ENCODE measurements at regions not wholly inside any gene's neighbourhood (a gene's known extent, or its start where the extent isn't known, plus 50 kb on each side); places are given as distances from the start of the nearest gene placed in this dataset.

DNA sequence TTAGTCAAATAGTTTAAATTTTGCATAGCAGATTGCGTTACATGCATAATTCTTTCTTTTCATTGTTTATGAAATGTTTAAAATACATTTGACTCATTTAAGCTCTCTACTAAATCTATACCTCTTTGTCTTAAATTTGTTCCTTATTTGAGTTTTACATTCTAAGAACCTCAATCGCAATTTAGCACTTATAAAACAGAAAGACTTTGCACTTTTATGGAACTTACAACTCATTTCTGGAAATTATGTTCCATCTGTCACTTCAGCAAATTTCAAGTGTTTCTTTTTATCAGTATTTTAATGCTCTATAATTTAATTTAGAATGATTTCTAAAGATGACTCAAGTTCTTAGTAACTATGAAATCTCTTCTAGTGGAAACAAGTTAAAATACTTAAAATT lies 1505.8 kb upstream of the SPRY2 start:
- intact Hi-C loops (cut with micrococcal nuclease), result no loop called here
- Histone ChIP-seq H3K27ac (ENCODE audit: low read length) (no peak overlapping the region), H3K4me2 (ENCODE audit: low read length) (no peak overlapping the region), H3K4me1 (ENCODE audit: insufficient read depth, low read length) (no peaks in the 10 kb centered on the region), H3K9me3 (ENCODE audit: low read length) (no peaks in the 10 kb centered on the region), H3F3A (ENCODE audit: low read length, unreplicated experiment) (no peaks in the 10 kb centered on the region), H4K20me1 (ENCODE audit: low read length) (no peaks in the 10 kb centered on the region), H3K27me3 (ENCODE audit: low read length) (no peaks in the 10 kb centered on the region), H3K36me3 (ENCODE audit: low read depth, low read length) (no peaks in the 10 kb centered on the region), H3K4me3 (ENCODE audit: low read length) (no peak overlapping the region), H2AFZ (ENCODE audit: low read length) (no peak overlapping the region), H3K9ac (ENCODE audit: low read length) (no peak overlapping the region), H3K79me2 (ENCODE audit: low read length) (no peaks in the 10 kb centered on the region), H3K9me2 (replicated peaks; ENCODE audit: low read length) (no peaks in the 10 kb centered on the region)
- ChIA-PET POLR2A (ENCODE audit: unreplicated experiment) (no interaction called here), CTCF (no interaction called here)
- DNase-seq (no peak), ATAC-seq (no peak)
- no peak for TF ChIP-seq EZH2 (IDR thresholded peaks at IDR 0.05; ENCODE audit: low read length, unreplicated experiment)
- TF ChIP-seq, protein P1, sequence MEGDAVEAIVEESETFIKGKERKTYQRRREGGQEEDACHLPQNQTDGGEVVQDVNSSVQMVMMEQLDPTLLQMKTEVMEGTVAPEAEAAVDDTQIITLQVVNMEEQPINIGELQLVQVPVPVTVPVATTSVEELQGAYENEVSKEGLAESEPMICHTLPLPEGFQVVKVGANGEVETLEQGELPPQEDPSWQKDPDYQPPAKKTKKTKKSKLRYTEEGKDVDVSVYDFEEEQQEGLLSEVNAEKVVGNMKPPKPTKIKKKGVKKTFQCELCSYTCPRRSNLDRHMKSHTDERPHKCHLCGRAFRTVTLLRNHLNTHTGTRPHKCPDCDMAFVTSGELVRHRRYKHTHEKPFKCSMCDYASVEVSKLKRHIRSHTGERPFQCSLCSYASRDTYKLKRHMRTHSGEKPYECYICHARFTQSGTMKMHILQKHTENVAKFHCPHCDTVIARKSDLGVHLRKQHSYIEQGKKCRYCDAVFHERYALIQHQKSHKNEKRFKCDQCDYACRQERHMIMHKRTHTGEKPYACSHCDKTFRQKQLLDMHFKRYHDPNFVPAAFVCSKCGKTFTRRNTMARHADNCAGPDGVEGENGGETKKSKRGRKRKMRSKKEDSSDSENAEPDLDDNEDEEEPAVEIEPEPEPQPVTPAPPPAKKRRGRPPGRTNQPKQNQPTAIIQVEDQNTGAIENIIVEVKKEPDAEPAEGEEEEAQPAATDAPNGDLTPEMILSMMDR (conservative IDR thresholded peaks at IDR 0.05; ENCODE audit: low read depth, low read length), result no peak
- no peak for TF ChIP-seq EZH2phosphoT487 (IDR thresholded peaks at IDR 0.05; ENCODE audit: borderline replicate concordance, low read length)
- no TSS peak for BruUV-seq (replicated peaks)

DNA sequence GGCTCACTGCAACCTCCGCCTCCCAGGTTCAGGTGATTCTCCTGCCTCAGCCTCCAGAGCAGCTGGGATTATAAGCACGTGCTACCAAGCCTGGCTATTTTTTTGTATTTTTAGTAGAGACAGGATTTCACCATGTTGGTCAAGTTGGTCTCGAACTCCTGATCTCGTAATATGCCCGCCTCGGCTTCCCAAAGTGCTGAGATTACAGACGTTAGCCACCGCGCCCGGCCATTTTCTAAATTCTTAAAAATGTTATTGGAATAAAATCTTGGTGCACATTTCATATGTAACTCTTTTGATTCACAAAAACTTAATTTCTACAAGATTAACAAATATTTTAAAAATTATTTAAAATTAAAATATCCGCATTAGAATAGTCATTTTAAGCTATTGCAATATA lies 1480.3 kb upstream of the SPRY2 start:
- intact Hi-C loops (cut with micrococcal nuclease), result no loop called here
- H3K27ac ChIP-seq (ENCODE audit: low read length), result no peak overlapping the region
- H3K9me2 ChIP-seq (replicated peaks; ENCODE audit: low read length), result no peaks in the 10 kb centered on the region
- no peaks in the 10 kb centered on the region for H3K27me3 ChIP-seq (ENCODE audit: low read length)
- H2AFZ ChIP-seq (ENCODE audit: low read length), result no peak overlapping the region
- no peaks in the 10 kb centered on the region for H3K9me3 ChIP-seq (ENCODE audit: low read length)
- H3K4me3 ChIP-seq (ENCODE audit: low read length), result no peak overlapping the region
- CTCF ChIA-PET, result no interaction called here
- H3K9ac ChIP-seq (ENCODE audit: low read length), result no peak overlapping the region
- DNase-seq (no peak), ATAC-seq (no peak)
- no peaks in the 10 kb centered on the region for H3K36me3 ChIP-seq (ENCODE audit: low read depth, low read length)
- no peaks in the 10 kb centered on the region for H3F3A ChIP-seq (ENCODE audit: low read length, unreplicated experiment)
- TF ChIP-seq, protein P1 (conservative IDR thresholded peaks at IDR 0.05; ENCODE audit: low read depth, low read length), result no peak
- TF ChIP-seq EZH2phosphoT487 (IDR thresholded peaks at IDR 0.05; ENCODE audit: borderline replicate concordance, low read length), result no peak
- TF ChIP-seq EZH2 (IDR thresholded peaks at IDR 0.05; ENCODE audit: low read length, unreplicated experiment), result no peak
- no peak overlapping the region for H3K4me2 ChIP-seq (ENCODE audit: low read length)
- no peaks in the 10 kb centered on the region for H3K79me2 ChIP-seq (ENCODE audit: low read length)
- no peaks in the 10 kb centered on the region for H3K4me1 ChIP-seq (ENCODE audit: insufficient read depth, low read length)
- no TSS peak for BruUV-seq (replicated peaks)
- H4K20me1 ChIP-seq (ENCODE audit: low read length), result no peaks in the 10 kb centered on the region
- POLR2A ChIA-PET (ENCODE audit: unreplicated experiment), result no interaction called here

DNA sequence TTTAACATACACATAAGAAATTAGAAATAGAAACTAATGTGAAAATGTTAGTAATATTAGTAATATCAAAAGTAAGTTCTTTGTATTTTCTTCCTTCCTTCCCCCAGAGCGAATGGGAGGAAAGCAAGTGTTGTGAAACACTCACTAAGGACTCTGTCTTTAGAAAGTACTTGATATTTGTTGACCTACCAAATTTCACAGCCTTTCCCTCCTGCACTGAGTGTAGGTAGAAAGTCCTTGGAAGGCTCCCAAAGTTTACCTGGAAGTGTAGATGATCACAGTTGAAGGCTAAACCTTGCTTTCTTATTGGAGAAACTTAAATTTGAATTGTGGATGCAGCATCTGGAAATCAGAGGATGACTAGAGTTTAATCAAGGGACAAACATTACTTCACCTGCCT lies 1459.5 kb upstream of the SPRY2 start:
- TF ChIP-seq EZH2phosphoT487 (IDR thresholded peaks at IDR 0.05; ENCODE audit: borderline replicate concordance, low read length) (no peak), EZH2 (IDR thresholded peaks at IDR 0.05; ENCODE audit: low read length, unreplicated experiment) (no peak)
- TF ChIP-seq, protein P1 (conservative IDR thresholded peaks at IDR 0.05; ENCODE audit: low read depth, low read length), result no peak
- Histone ChIP-seq H3K36me3 (ENCODE audit: low read depth, low read length) (no peaks in the 10 kb centered on the region), H3K4me1 (ENCODE audit: insufficient read depth, low read length) (no peaks in the 10 kb centered on the region), H3K4me2 (ENCODE audit: low read length) (no peak overlapping the region), H3K9ac (ENCODE audit: low read length) (no peak overlapping the region), H3K9me2 (replicated peaks; ENCODE audit: low read length) (no peaks in the 10 kb centered on the region), H3K27ac (ENCODE audit: low read length) (no peak overlapping the region), H3K27me3 (ENCODE audit: low read length) (no peaks in the 10 kb centered on the region), H3F3A (ENCODE audit: low read length, unreplicated experiment) (no peaks in the 10 kb centered on the region), H3K79me2 (ENCODE audit: low read length) (no peaks in the 10 kb centered on the region), H2AFZ (ENCODE audit: low read length) (no peak overlapping the region), H3K9me3 (ENCODE audit: low read length) (no peaks in the 10 kb centered on the region), H3K4me3 (ENCODE audit: low read length) (no peak overlapping the region), H4K20me1 (ENCODE audit: low read length) (no peaks in the 10 kb centered on the region)
- ATAC-seq (no peak), DNase-seq (no peak)
- POLR2A ChIA-PET (ENCODE audit: unreplicated experiment), result no interaction called here
- CTCF ChIA-PET, result no interaction called here
- intact Hi-C loops (cut with micrococcal nuclease), result no loop called here
- BruUV-seq (replicated peaks), result no TSS peak
